Stimulated activated memory B cell treated with anti-CD40 and anti-IgM and Interleukin-4, amounts not matched to agents 10 μg/mL and 1 μg/mL and 100 μg/mL, for 72 hours (primary cell): ENCODE measurements at regions not wholly inside any gene's neighbourhood (a gene's known extent, or its start where the extent isn't known, plus 50 kb on each side); places are given as distances from the start of the nearest gene placed in this dataset.
"Not testable (repeated sequence)": the region's sequence is repeated elsewhere in the genome, so short reads cannot be mapped to it uniquely, and the experiment has no call there.

Experiments
- ATAC-seq: fragments of 150-1000 bp; cut with Tn5 transposase; 2 replicates; pipeline ENCODE4 v1.10.0; 2021
- H3K27ac Mint-ChIP-seq: one replicate; pipeline ENCODE4 v1.8.0; 2022; ENCODE audit warnings: mild to moderate bottlenecking, mixed read lengths
- H3K27me3 Mint-ChIP-seq: one replicate; pipeline ENCODE4 v1.8.0; 2022; ENCODE audit warnings: mixed read lengths
- H3K36me3 Mint-ChIP-seq: one replicate; pipeline ENCODE4 v1.8.0; 2022; ENCODE audit warnings: mixed read lengths
- H3K4me1 Mint-ChIP-seq: one replicate; pipeline ENCODE4 v1.8.0; 2022; ENCODE audit warnings: mixed read lengths
- H3K4me3 Mint-ChIP-seq: one replicate; pipeline ENCODE4 v1.8.0; 2022; ENCODE audit warnings: mild to moderate bottlenecking, moderate library complexity, mixed read lengths
- H3K9me3 Mint-ChIP-seq: one replicate; pipeline ENCODE4 v1.8.0; 2022; ENCODE audit warnings: mixed read lengths

GRCh38 chr16:35102780-35103403, 1643.5 kb downstream of the TP53TG3F start:
- peaks cover 4% of the 10 kb centered on the region for H3K9me3 Mint-ChIP-seq
- no peak overlapping the region for H3K27ac Mint-ChIP-seq
- no peaks in the 10 kb centered on the region for H3K36me3 Mint-ChIP-seq
- ATAC-seq: no peak
- no peaks in the 10 kb centered on the region for H3K4me1 Mint-ChIP-seq
- H3K4me3 Mint-ChIP-seq: no peak overlapping the region
- H3K27me3 Mint-ChIP-seq: no peaks in the 10 kb centered on the region

GRCh38 chr16:35111772-35112171, 1652.4 kb downstream of the TP53TG3F start:
- not testable (repeated sequence) for H3K9me3 Mint-ChIP-seq, H3K4me3 Mint-ChIP-seq, H3K27me3 Mint-ChIP-seq, H3K36me3 Mint-ChIP-seq, H3K4me1 Mint-ChIP-seq, H3K27ac Mint-ChIP-seq, ATAC-seq

- peaks cover 7% of the 10 kb centered on the region for H3K9me3 Mint-ChIP-seq
- no peak overlapping the region for H3K27ac Mint-ChIP-seq
- no peak for ATAC-seq
- H3K36me3 Mint-ChIP-seq: no peaks in the 10 kb centered on the region
- no peak overlapping the region for H3K4me3 Mint-ChIP-seq
- H3K27me3 Mint-ChIP-seq: no peaks in the 10 kb centered on the region
- H3K4me1 Mint-ChIP-seq: no peaks in the 10 kb centered on the region
These were observed 1672.0 kb downstream of the TP53TG3F start for GRCh38 chr16:35131429-35131828.

- H3K4me1 Mint-ChIP-seq: no peaks in the 10 kb centered on the region
These were observed 1675.1 kb downstream of the TP53TG3F start for GRCh38 chr16:35134471-35134870.

GRCh38 chr16:35140293-35140986, 1681.0 kb downstream of the TP53TG3F start:
- no peak for ATAC-seq
- Mint-ChIP-seq H3K4me1 (no peaks in the 10 kb centered on the region), H3K27ac (no peak overlapping the region), H3K27me3 (no peaks in the 10 kb centered on the region), H3K36me3 (no peaks in the 10 kb centered on the region), H3K4me3 (no peak overlapping the region), H3K9me3 (peaks cover 12% of the 10 kb centered on the region)

More at GRCh38 chr16:35134471-35134870, 1675.1 kb downstream of the TP53TG3F start:
- no peak for ATAC-seq
- Mint-ChIP-seq H3K36me3 (no peaks in the 10 kb centered on the region), H3K4me3 (no peak overlapping the region), H3K27me3 (no peaks in the 10 kb centered on the region), H3K9me3 (peaks cover 4% of the 10 kb centered on the region), H3K27ac (no peak overlapping the region)

- no peak for ATAC-seq
- H3K27me3 Mint-ChIP-seq: no peaks in the 10 kb centered on the region
- no peaks in the 10 kb centered on the region for H3K4me1 Mint-ChIP-seq
- H3K9me3 Mint-ChIP-seq: peaks cover 14% of the 10 kb centered on the region
- H3K36me3 Mint-ChIP-seq: no peaks in the 10 kb centered on the region
- no peak overlapping the region for H3K4me3 Mint-ChIP-seq
- H3K27ac Mint-ChIP-seq: no peak overlapping the region
These were observed 1681.9 kb downstream of the TP53TG3F start for GRCh38 chr16:35141303-35141702.

- H3K36me3 Mint-ChIP-seq: no peaks in the 10 kb centered on the region
- no peak for ATAC-seq
- H3K9me3 Mint-ChIP-seq: peaks cover 15% of the 10 kb centered on the region
- no peak overlapping the region for H3K4me3 Mint-ChIP-seq
- H3K27me3 Mint-ChIP-seq: no peaks in the 10 kb centered on the region
- H3K4me1 Mint-ChIP-seq: no peaks in the 10 kb centered on the region
- no peak overlapping the region for H3K27ac Mint-ChIP-seq
These were observed 1682.9 kb downstream of the TP53TG3F start for GRCh38 chr16:35142147-35142808.

- Mint-ChIP-seq H3K27me3 (no peaks in the 10 kb centered on the region), H3K9me3 (peaks cover 15% of the 10 kb centered on the region), H3K27ac (no peak overlapping the region), H3K36me3 (no peaks in the 10 kb centered on the region), H3K4me3 (no peak overlapping the region), H3K4me1 (no peaks in the 10 kb centered on the region)
- no peak for ATAC-seq
These were observed 1683.4 kb downstream of the TP53TG3F start for GRCh38 chr16:35142809-35143192.

- Mint-ChIP-seq H3K9me3 (peaks cover 15% of the 10 kb centered on the region), H3K27ac (no peak overlapping the region), H3K27me3 (no peaks in the 10 kb centered on the region), H3K4me3 (no peak overlapping the region), H3K4me1 (no peaks in the 10 kb centered on the region), H3K36me3 (no peaks in the 10 kb centered on the region)
- no peak for ATAC-seq
These were observed 1685.0 kb downstream of the TP53TG3F start for GRCh38 chr16:35144212-35144932.

GRCh38 chr16:35146031-35146710, 1686.8 kb downstream of the TP53TG3F start:
- Mint-ChIP-seq H3K36me3 (no peaks in the 10 kb centered on the region), H3K4me1 (no peaks in the 10 kb centered on the region), H3K9me3 (peaks cover 6% of the 10 kb centered on the region), H3K27me3 (no peaks in the 10 kb centered on the region), H3K27ac (no peak overlapping the region), H3K4me3 (no peak overlapping the region)
- no peak for ATAC-seq

GRCh38 chr16:35146723-35147458, 1687.5 kb downstream of the TP53TG3F start:
- Mint-ChIP-seq H3K27ac (no peak overlapping the region), H3K36me3 (no peaks in the 10 kb centered on the region), H3K27me3 (no peaks in the 10 kb centered on the region), H3K4me1 (no peaks in the 10 kb centered on the region), H3K9me3 (peaks cover 7% of the 10 kb centered on the region), H3K4me3 (no peak overlapping the region)
- no peak for ATAC-seq

- Mint-ChIP-seq H3K27me3 (no peaks in the 10 kb centered on the region), H3K4me3 (no peak overlapping the region), H3K9me3 (peaks cover 8% of the 10 kb centered on the region), H3K4me1 (no peaks in the 10 kb centered on the region), H3K36me3 (no peaks in the 10 kb centered on the region), H3K27ac (no peak overlapping the region)
- no peak for ATAC-seq
These were observed 1688.4 kb downstream of the TP53TG3F start for GRCh38 chr16:35147556-35148504.

- no peaks in the 10 kb centered on the region for H3K27me3 Mint-ChIP-seq
- H3K4me1 Mint-ChIP-seq: no peaks in the 10 kb centered on the region
- no peak for ATAC-seq
- no peak overlapping the region for H3K27ac Mint-ChIP-seq
- H3K36me3 Mint-ChIP-seq: no peaks in the 10 kb centered on the region
- H3K4me3 Mint-ChIP-seq: no peak overlapping the region
- H3K9me3 Mint-ChIP-seq: peaks cover 11% of the 10 kb centered on the region
These were observed 1689.3 kb downstream of the TP53TG3F start for GRCh38 chr16:35148748-35149147.
